Activated CD4-positive, alpha-beta T cell treated with anti-CD3 and anti-CD28 coated beads, Interleukin-2, Interleukin-4, amounts not matched to agents 100 ng/mL and 50 ng/mL, durations not matched to agents 16 hours and 8 hours (primary cell): ENCODE measurements at regions not wholly inside any gene's neighbourhood (a gene's known extent, or its start where the extent isn't known, plus 50 kb on each side); places are given as distances from the start of the nearest gene placed in this dataset.

Experiments used
- DNase-seq: peaks from one replicate; pipeline ENCODE4 v3.0.0-alpha.2; 2020; ENCODE audit warnings: low spot score

DNA sequence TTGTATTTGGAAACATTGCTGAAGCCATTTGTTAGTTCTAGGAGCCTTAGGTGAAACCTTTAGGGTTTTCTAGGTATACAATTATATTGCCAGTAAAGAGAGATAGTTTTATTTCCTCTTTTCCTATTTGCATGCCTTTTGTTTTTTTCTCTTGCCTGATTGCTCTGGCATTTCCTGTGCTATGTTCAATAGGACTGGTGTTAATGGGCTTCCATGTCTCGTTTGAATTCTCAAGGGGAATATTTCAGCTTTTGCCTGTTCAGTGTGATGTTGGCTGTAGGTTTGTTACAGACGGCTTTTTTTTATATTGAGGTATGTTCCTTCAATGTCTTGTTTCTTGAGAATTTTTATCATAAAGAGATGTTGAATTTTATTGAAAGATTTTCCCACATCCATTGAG is 1054.9 kb upstream of the NXPH2 start:
- no peak for DNase-seq

- no peak for DNase-seq
Measured at GRCh38 chr2:139828011-139828410, 1047.8 kb upstream of the NXPH2 start.

DNA sequence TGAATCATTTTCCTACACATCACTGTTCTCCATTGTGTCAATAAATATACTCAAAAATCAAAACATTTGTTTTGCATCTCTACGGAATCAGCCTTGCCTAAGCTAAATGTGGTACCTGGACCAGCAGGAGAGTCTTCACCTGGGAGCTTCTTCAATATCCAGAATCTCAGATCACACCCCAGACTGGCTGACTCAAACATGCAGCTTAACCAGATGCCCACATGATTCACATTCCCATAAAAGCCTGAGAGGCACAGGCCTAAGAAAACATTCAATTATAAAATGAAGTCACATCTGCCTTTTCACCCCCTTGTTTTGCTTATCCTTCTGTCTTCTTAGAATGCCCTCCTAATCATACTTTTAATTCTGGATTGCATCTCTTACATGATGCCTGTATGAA is 1045.5 kb upstream of the NXPH2 start:
- no peak for DNase-seq

- no peak for DNase-seq
Measured at GRCh38 chr2:139819273-139819796, 1039.1 kb upstream of the NXPH2 start.

GRCh38 chr2:139814458-139814857 is 1034.3 kb upstream of the NXPH2 start:
- no peak for DNase-seq

DNA sequence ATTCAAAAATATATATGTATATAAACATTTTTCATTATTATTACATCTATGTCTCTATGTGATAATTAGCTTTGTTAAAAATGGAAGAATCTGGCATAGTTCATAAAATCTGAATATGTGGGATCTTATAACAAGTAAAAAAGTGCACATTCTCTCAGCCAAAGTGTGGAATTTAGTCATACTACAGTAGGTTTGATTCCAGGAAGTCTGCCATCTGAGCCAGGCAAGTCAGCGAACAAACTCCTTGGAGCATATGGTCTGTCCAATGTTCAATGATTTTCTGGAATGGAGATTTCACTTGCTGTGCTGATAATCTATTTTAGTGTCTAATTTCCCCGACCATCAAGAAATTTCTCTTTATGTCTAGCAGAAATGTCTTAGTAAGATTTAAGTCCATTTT is 1033.2 kb upstream of the NXPH2 start:
- DNase-seq: no peak

GRCh38 chr2:139805441-139805840 is 1025.3 kb upstream of the NXPH2 start:
- no peak for DNase-seq

DNA sequence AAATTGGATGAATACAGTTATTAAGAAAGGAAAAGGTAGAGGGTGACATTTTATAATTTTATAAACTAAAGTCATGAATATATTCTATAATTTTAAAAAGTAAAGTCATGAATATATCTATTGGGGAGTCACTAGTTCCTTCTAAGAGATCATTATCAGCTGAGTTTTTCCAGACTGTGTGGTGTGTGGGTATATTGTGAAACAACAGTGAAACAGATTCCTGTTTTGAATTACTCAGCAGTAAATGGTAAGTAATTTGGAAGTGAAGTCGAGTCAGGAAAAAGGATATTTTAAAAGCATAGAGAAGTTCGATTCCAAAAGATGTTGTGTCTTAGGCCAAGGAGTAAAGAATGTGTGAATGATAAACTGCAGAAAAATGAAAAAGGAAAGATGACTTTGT is 1018.2 kb upstream of the NXPH2 start:
- no peak for DNase-seq

GRCh38 chr2:139790807-139791752 is 1010.9 kb upstream of the NXPH2 start:
- DNase-seq: no peak

DNA sequence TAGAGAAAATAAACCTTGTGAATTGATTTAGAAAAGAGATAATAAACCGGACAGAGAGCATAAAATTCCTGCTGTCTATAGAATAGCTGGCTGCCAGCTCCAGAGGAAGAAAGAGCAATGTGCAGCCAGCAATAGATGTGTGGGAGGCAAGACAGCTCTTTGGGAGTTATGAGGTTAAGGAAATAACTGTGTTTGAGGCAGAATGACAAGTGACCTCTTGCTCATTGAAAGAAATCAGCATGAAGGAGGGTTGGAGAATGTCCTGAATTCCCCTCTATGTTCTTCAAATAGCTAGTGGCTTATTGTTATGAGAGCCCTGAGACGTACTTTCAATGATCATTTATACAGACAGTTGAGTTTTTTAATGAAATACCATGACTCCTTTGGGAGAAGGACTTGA is 1009.9 kb upstream of the NXPH2 start:
- no peak for DNase-seq

DNA sequence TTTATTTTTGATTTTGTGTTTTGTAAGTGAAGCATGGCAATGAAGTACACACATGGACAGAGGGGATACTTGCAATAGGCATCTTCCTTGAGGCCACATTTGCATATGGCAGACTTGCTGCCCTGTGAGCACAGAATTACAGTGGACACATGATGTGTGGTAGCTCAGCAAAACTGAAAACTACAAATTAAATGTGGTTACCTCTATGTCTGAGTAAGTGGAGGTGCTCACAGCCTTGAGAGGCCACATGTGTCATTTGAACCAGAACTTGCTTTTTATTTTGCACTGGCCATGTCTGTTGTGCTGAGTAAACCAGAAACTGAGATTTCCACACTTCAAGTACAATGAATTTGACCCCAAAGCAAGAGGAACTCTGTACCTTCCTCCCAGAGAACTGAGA is 998.5 kb upstream of the NXPH2 start:
- DNase-seq: no peak

- no peak for DNase-seq
Measured at GRCh38 chr2:139773720-139774277, 993.6 kb upstream of the NXPH2 start.

GRCh38 chr2:139769633-139770032 is 989.4 kb upstream of the NXPH2 start:
- DNase-seq: no peak

DNA sequence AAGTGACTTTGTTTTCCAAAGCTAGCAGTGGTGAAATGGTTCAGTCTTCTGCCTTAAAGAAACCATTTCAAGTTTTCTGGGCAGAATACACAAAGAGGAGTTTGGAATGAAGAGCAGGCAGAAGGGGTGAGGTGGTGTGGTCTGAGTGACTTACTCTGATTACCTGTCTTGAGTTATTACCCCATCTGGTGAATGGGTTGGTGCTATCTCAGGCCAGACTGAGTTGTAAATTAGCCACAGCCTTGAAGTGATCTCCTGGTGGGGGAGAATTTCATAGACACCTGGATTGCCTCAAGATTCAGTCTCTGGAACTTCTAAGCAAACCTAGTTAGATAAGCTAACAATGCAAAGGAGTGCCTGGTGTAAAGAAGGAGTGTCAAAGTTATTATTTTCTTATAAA is 983.5 kb upstream of the NXPH2 start:
- DNase-seq: no peak

DNA sequence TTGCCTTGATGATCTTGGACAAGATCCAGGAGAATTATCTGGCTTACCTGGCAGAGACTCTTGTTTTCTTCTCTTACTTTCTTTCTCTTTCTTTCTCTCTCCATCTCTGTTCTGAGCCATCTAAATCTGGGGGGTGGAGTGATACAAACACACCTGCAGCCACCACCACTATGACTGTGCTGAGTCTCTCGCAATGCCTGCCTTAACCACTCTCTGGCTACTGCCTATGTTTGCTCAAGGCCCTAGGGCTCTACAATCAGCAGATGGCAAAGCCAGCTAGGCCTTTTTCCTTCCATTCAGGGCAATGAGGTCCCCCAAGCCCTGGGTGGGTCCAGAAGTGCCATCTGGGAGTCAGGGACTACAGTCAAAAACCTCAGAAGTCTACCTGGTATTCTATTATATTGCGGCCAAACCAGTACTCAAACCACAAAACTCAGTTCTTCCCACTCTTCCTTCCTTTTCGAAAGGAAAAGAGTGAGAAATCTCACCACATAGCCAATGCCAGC is 978.9 kb upstream of the NXPH2 start:
- DNase-seq: no peak

DNA sequence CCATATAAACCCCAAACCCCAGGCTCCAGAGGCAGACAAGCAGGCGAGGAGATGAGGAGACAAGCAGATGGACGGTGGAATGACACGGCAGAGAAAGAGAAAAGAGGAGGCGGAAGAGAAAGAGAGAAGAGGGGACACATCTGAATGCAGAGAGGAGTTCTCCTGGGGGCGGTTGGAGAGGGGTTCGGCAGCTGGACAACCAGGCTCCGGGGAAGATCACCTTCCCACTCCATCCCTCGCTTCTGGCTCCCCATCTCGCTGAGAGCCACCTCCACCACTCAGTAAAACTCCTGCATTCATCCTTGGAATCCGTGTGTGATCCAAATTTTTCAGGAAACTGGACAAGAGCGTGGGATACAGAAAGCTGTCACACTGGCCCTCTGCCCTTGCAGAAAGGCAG is 966.7 kb upstream of the NXPH2 start:
- no peak for DNase-seq

- DNase-seq: no peak
Measured at GRCh38 chr2:139744273-139744672, 964.1 kb upstream of the NXPH2 start.

DNA sequence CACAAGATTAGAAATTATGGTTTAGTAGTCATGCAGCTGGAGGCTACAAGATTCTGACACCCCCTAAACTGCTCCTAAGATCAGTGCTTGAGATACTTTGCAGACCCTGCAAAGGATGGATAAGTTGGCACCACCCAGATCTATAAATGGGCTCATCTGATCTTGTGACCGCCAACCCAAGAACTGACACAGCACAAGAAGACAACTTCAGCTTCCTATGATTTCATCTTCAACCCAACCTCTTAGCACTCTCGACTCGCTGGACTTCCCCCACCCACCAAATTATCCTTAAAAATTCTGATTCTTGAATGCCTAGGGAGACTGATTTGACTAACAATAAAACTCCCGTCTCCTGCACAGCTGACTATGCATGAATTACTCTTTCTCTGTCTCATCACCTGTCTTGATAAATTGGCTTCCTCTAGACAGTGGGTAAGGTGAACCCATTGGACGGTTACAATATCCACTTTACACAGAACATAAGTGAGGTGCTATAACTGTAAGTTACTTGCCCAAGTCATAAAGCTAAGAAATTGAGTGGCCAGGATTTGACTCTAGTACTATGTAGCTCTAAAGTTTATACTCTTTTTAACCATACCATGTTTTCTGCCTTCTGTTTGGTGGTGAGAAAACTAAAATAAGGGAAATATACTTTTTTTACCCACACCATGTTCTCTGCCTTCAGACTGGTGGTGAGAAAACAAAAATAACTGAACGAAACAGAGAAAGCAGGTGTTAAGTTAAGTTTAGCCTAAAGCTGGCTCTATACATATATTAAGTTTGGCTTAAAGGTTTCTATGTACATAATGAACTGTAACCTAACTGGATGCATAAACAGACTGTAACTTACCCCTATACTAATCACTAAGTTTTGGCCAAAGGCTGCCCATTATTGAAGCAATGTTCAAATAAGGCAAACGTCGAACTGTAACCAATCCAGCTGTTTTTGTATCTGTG is 962.3 kb upstream of the NXPH2 start:
- DNase-seq: no peak

GRCh38 chr2:139737659-139738058 is 957.5 kb upstream of the NXPH2 start:
- DNase-seq: no peak

DNA sequence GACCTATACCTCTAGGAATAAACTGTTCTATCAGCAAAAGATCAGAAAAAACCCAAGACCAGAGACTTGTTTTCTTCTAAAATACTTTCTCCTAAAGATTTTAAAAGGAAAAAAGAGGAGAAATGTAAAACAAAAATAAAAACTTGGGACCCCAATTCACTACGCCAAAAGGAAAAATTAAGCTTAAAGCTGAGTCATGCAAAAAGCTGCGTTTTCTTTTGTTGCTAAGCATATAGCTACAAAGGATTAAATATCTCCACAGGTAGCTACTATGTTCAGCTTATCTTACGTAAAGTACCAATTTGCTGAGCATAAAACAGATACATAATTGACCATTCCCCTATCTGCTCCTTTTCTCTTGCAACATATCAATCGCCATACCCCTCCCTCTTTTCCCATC is 950.0 kb upstream of the NXPH2 start:
- no peak for DNase-seq

- DNase-seq: no peak
Measured at GRCh38 chr2:139721411-139721995, 941.3 kb upstream of the NXPH2 start.

GRCh38 chr2:139720056-139720455 is 939.9 kb upstream of the NXPH2 start:
- no peak for DNase-seq
